Left lung (tissue), 4 donors: ENCODE measurements at regions not wholly inside any gene's neighbourhood (a gene's known extent, or its start where the extent isn't known, plus 50 kb on each side); places are given as distances from the start of the nearest gene placed in this dataset.

Experiments
- ATAC-seq: fragments of 200-7000 bp; cut with Tn5 transposase; one replicate; pipeline ENCODE4 v1.9.1; 2020; ENCODE audit warnings: moderate library complexity
- DNase-seq, 4 donors: peaks; one replicate each; pipeline ENCODE4 v3.0.0-alpha.2; 2013 to 2020
- H3K27ac ChIP-seq, 2 donors: fragments of 200-600 bp; sonication (generic) in 1 of 2; one replicate each; pipeline versions ENCODE4 v1.5.0 to v1.8.0; 2020 to 2021
- H3K27me3 ChIP-seq, 2 donors: fragments of 200-600 bp; sonication (generic) in 1 of 2; one replicate each; pipeline versions ENCODE4 v1.5.0 to v1.8.0; 2020 to 2021
- H3K36me3 ChIP-seq, 2 donors: fragments of 200-600 bp; sonication (generic) in 1 of 2; one replicate each; pipeline versions ENCODE4 v1.5.0 to v1.8.0; 2020 to 2021
- H3K4me1 ChIP-seq, 2 donors: fragments of 200-600 bp; one replicate each; pipeline ENCODE4 v1.8.0; 2021
- H3K4me3 ChIP-seq, 2 donors: fragments of 200-600 bp; sonication (generic) in 1 of 2; one replicate each; pipeline versions ENCODE4 v1.5.0 to v1.8.0; 2020 to 2021; ENCODE audit warnings: mild to moderate bottlenecking in 1 of 2
- H3K9me3 ChIP-seq, 2 donors: fragments of 200-600 bp; sonication (generic) in 1 of 2; one replicate each; pipeline versions ENCODE4 v1.5.0 to v1.8.0; 2020 to 2021
- CTCF ChIP-seq, 2 donors: fragments of 200-600 bp; sonication (generic) in 1 of 2; IDR thresholded peaks; one replicate each; pipeline versions ENCODE4 v1.5.0 to v1.8.0; 2021; ENCODE audit warnings: antibody characterized with exemption in 2 of 2
- intact Hi-C, 2 donors: fragments of 100-400 bp; cut with DNase I; formaldehyde crosslinking; loops; one replicate each; pipeline versions ENCODE4 v1.11.2 to v1.14.2; 2022
- donor health status: DM: no; HTN: yes; CAD: no.
- donor health status: DM: no; HTN: no; CAD: no.

GRCh38 chr3:159848348-159849118 is 140.1 kb upstream of the IL12A start:
- Histone ChIP-seq H3K9me3 (peaks cover 0 to 4% of the 10 kb centered on the region in 2 donors), H3K27me3 (no peaks in the 10 kb centered on the region), H3K27ac (no peak overlapping the region), H3K4me3 (no peak overlapping the region), H3K4me1 (peaks cover 17 to 42% of the 10 kb centered on the region in 2 donors), H3K36me3 (no peaks in the 10 kb centered on the region)
- DNase-seq (no peak), ATAC-seq (no peak)
- intact Hi-C loops, result no loop called here
- no peak for TF ChIP-seq CTCF (IDR thresholded peaks at IDR 0.05)

GRCh38 chr3:159850481-159850880 is 138.2 kb upstream of the IL12A start:
- intact Hi-C loops, result no loop called here

GRCh38 chr3:159852266-159852665 is 136.4 kb upstream of the IL12A start:
- H3K4me3 ChIP-seq, result no peak overlapping the region

More at GRCh38 chr3:159850481-159850880, 138.2 kb upstream of the IL12A start:
- Histone ChIP-seq H3K27ac (no peak overlapping the region), H3K4me1 (peaks cover 11 to 38% of the 10 kb centered on the region in 2 donors), H3K36me3 (no peaks in the 10 kb centered on the region), H3K9me3 (peaks cover 0 to 4% of the 10 kb centered on the region in 2 donors), H3K27me3 (no peaks in the 10 kb centered on the region), H3K4me3 (no peak overlapping the region)
- TF ChIP-seq CTCF (IDR thresholded peaks at IDR 0.05), result no peak
- no peak for DNase-seq
- ATAC-seq, result no peak

GRCh38 chr3:159852821-159853505 is 135.7 kb upstream of the IL12A start:
- intact Hi-C loops, result no loop called here
- H3K9me3 ChIP-seq, result peaks cover 0 to 4% of the 10 kb centered on the region in 2 donors

More at GRCh38 chr3:159852266-159852665, 136.4 kb upstream of the IL12A start:
- peaks cover 0 to 4% of the 10 kb centered on the region in 2 donors for H3K9me3 ChIP-seq
- H3K36me3 ChIP-seq, result no peaks in the 10 kb centered on the region
- ATAC-seq (no peak), DNase-seq (peak in 2 of 4 donors; percentile 57 to 78)
- intact Hi-C loops, result no loop called here
- TF ChIP-seq CTCF (IDR thresholded peaks at IDR 0.05), result no peak
- peak overlapping the region; percentile 68 to 73 for H3K27ac ChIP-seq
- no peaks in the 10 kb centered on the region for H3K27me3 ChIP-seq
- peaks cover 11 to 38% of the 10 kb centered on the region in 2 donors for H3K4me1 ChIP-seq

More at GRCh38 chr3:159852821-159853505, 135.7 kb upstream of the IL12A start:
- H3K27ac ChIP-seq, result peak overlapping the region; percentile 68 to 73
- no peak overlapping the region for H3K4me3 ChIP-seq
- TF ChIP-seq CTCF (IDR thresholded peaks at IDR 0.05), result no peak
- H3K36me3 ChIP-seq, result no peaks in the 10 kb centered on the region
- ATAC-seq (peak; percentile 86), DNase-seq (peak in 3 of 4 donors; percentile 52 to 83 (median 66))
- H3K4me1 ChIP-seq, result peaks cover 11 to 38% of the 10 kb centered on the region in 2 donors
- no peaks in the 10 kb centered on the region for H3K27me3 ChIP-seq
